Jurkat, Clone E6-1 (cell line): ENCODE measurements at regions not wholly inside any gene's neighbourhood (a gene's known extent, or its start where the extent isn't known, plus 50 kb on each side); places are given as distances from the start of the nearest gene placed in this dataset.
"Not testable (repeated sequence)": the region's sequence is repeated elsewhere in the genome, so short reads cannot be mapped to it uniquely, and the experiment has no call there.

Experiments
- DNase-seq: peaks from one replicate; pipeline ENCODE4 v3.0.0-alpha.2; 2011; ENCODE audit warnings: low read depth, low spot score
- H3K4me3 ChIP-seq: 2 replicates; pipeline ENCODE4 v1.5.1; 2011; ENCODE audit warnings: mild to moderate bottlenecking, low read length, control low read depth, moderate library complexity

DNA sequence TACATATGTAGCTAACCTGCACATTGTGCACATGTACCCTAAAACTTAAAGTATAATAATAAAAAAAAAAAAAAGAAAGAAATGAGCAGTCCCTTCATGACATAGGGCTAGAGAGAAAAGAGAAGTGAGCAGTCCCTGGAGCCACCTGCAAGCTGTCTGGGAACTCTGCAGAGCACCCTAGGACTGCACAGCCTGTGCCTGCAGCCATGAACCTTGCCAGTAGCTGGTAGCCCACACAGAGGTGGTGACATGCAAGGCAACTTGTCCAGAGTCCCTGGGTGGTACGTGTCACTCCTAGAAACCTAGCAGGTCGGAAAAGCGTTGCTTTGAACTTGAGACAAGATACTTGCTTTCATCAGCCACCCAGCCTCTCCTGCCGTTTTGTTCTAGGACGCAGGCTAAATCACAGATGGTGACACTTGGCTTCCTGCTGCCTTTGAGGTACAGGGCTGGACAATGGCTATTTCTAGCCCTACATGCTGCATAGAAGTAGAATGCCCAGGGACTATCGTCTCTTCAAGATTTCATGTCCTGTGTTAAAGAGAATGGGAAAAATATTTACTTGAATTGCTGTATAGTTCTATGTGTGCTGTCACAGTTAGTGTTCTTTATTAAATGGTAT is 260.9 kb downstream of the LTN1 start:
- no peak for DNase-seq
- no peak overlapping the region for H3K4me3 ChIP-seq

DNA sequence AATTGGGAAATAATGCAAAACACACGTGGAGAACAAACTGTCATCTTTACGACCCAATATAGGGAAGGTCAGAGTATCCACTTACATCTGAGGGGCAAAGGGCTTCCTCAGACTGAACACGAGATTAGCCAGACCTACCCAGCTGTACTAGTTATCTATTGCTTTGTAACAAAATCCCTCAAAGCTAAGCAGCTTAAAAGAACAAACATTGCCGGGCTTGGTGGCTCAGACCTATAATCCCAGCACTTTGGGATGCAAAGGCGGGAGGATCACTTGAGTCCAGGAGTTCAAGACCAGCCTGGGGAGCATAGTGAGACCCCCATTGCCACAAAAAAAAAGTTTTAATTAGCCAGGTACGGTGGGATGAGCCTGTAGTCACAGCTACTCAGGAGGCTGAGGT is 262.8 kb downstream of the LTN1 start:
- DNase-seq, result no peak
- no peak overlapping the region for H3K4me3 ChIP-seq

DNA sequence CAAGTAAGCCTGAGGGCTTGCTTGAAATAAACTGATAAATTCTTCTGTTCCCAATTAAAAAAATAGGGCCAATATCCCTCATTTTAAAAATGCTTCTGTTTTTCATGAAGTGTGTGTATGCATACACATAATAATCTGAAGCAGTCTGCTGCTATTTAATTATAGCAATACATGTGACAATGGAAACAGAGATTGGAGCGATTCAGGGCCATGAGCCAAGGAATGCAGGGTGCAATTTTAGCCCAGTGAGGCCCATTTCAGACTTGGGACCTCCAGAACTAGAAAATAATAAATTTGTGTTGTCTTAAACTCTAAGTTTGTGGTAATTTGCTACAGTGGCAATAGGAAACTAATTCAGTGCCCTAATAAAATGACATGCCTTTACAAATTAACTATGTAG is 264.9 kb downstream of the LTN1 start:
- H3K4me3 ChIP-seq, result no peak overlapping the region
- DNase-seq, result no peak

DNA sequence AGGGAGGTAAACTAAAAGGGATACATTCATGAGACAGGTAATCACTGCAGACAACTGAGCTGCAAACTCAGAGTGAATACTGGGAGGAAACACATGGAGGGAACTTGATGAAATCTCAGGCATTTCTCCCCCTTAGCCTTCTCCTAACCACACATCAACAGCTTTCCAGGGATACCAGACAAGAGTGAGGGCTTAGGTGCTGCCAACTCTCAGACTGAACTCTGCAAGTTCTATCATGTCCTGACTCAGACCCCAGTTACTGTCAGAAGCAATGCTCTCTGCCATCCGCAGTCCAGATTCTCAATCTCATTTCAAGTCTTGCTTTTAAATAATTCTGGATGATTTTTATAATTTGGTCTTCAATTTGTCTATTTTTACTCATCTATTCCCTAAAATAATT is 267.3 kb downstream of the LTN1 start:
- H3K4me3 ChIP-seq, result no peak overlapping the region
- DNase-seq, result no peak

DNA sequence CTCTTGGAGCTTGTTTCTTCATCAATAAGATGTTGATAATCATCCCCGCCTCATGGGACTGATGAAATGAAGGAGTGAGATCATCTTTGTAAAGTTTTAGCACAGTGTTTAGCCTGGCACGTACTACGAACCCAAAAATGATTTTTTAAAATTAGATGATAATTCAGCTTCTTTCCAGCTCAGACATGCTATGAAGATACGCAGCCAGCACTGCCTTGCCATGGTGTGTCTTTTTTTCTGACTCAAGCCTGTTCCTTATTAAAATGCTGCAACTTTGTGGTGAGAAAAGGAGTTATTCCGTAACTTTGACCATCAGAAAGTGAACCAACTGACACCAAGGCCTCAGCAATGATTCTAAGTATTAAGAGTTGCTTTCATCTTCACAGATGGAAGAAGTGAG is 269.0 kb downstream of the LTN1 start:
- DNase-seq, result no peak
- H3K4me3 ChIP-seq, result no peak overlapping the region

DNA sequence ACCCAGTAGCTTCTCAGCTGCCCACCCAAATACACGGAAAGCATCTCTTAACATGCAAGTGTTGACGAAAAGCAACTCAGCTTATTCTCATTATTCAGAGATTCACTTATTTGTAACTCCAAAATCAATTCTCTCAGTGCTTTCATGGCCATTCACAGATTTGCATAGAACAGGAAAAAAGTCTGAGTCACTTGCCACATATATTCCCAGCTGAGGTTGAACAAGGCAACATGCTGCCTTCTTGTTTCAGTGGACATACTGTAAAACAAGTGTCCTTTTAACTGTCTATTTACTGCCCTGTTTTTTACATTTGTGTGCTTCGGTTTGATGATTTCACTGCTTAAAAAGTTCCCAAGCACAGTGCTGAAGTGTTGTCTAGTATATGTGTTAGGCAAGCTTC is 273.0 kb downstream of the LTN1 start:
- no peak overlapping the region for H3K4me3 ChIP-seq
- no peak for DNase-seq

DNA sequence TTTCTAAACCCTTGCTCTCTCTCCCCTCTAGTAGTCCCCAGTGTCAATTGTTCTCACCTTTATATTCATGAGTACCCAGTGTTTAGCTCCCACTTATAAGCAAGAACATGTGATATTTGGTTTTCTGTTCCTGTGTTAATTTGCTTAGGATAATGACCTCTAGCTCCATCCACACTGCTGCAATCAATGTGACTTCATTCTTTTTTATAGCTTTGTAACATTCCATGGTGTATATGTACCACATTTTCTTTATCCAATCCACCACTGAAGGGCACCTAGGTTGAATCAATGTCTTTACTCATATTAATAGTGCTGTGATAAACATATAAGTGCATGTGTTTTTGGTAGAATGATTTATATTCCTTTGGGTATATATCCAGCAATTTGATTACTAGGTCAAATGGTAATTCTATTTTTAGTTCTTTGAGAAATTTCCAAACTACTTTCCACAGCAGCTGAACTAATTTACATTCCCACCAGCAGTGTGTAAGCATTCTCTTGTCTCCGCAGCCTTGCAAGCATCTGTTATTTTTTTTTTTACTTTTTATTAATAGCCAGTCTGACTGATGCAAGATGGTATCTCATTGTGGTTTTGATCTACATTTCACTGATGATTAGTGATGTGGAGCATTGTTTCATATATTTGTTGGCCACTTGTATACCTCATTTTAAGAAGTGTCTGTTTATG is 277.8 kb downstream of the LTN1 start:
- no peak overlapping the region for H3K4me3 ChIP-seq
- DNase-seq, result no peak

DNA sequence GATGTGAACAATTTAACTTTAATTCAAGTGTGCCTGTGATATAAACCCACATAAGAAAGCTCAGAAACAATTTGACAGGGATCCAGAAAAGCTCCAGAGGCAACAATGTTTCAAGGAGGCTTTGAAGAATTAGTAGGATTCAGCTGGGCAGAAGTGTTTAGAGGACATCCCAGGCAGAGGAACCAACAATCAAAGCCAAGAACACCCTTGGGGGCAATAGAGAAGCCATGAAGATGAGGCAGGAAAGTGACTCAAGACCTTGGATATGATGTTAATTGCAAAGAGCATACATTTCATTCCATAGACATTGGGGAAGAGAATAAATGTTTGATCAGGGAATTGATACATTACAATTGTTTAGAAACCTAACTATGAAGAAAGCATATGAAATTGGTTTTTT is 280.3 kb downstream of the LTN1 start:
- H3K4me3 ChIP-seq, result no peak overlapping the region
- no peak for DNase-seq

DNA sequence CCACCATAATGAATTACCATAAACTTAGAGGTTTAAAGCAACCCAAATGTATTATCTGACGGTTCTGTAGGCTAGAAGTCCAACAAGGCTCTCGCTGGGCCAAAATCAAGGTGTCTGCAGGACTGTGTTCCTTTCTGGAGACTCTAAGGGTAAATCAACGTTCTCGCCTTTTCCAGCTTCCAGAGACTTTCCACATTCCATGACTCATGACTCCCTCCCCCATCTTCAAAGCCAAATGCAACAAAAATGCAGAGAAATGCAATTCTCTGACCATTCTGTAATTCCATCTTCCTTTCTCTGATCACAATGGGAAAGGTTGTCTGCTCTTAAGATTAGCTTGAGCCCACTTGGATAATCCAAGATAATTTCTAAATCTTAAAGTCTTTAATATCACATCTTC is 287.1 kb downstream of the LTN1 start:
- DNase-seq, result no peak
- H3K4me3 ChIP-seq, result no peak overlapping the region

DNA sequence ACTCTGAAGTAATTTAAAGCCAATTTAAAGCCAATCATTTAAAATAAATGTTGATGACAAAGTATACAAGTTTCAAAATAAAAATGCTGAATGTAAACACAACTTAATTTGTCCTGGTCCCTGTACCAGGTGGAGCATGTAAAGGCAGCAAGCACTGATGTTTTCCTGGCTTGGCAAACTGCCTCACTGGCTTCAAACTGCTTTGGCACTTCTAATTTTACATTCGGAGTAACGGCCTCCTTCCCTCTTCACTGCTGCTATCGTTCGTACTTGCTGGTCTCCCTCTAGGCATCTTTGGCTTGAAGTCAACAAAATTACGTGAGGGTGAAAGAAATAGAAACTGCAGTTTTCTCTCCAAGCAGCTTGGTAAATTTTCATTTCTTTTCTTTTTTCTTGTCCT is 287.9 kb downstream of the LTN1 start:
- no peak for DNase-seq
- no peak overlapping the region for H3K4me3 ChIP-seq

DNA sequence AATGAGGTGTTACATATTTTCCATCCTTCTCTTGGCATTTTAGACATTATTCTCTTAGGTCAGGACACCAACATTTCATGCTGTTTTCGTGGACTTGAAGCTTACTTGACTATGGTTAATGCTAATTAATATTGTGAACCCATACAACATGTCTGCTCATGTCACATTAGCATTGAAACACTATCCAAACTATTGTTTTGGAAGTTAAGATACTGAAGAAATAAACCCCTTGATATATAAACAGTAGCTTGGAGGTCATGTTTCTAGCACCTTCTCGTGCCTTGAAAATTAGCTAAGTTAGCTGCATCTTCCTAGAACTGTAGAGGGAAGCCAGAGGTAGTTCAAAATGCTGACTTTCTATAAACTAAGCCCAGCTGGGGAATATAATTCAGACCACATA is 288.8 kb downstream of the LTN1 start:
- H3K4me3 ChIP-seq, result no peak overlapping the region
- no peak for DNase-seq

DNA sequence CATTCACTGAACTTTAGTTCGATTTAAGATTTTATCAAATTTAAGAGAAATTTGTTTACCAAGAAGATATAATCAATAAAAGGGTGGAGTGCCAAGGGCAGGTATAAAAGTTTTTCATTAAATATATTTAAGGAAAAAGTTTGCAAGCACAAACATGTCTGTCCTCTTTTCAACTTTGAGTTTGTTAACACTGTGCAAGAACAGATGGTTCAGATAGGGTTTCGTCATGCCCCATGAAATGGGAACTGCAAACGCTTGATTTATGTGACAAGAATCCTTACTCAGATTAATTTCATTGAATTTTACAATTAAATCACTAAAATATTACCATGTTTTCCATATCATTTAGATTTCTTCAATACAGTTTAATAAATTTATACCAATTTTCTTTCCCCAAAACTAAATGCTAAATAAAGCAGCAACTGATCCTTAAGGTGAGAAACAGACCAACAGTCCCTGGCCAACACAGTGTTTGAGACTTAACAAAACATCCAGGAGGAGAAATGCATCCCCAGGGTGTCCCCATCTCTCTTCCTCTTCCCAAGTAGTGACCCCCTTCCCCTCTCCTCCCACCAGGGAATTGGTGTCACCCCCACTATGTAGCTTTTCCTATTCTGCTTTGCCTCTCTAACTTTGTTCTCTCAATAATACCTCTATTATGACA is 292.9 kb downstream of the LTN1 start:
- no peak for DNase-seq
- no peak overlapping the region for H3K4me3 ChIP-seq

DNA sequence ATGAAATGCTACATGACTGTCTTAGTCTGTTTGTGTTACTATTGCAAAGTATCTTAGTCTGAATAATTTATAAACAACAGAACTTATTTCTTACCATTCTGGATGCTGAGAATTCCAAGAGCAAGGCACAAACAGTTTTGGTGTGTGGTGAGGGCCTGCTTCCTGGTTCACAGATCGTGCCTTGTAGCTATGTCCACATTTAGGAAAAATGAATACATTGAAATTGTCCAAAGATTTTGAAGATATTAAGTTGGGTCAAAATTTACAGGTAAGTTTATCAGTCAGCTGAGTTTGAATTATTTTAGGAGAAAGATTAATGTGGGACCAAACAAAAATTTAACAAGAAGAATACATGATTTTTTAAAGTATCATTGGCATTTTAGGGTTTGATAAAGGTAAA is 293.5 kb downstream of the LTN1 start:
- DNase-seq, result no peak
- no peak overlapping the region for H3K4me3 ChIP-seq

DNA sequence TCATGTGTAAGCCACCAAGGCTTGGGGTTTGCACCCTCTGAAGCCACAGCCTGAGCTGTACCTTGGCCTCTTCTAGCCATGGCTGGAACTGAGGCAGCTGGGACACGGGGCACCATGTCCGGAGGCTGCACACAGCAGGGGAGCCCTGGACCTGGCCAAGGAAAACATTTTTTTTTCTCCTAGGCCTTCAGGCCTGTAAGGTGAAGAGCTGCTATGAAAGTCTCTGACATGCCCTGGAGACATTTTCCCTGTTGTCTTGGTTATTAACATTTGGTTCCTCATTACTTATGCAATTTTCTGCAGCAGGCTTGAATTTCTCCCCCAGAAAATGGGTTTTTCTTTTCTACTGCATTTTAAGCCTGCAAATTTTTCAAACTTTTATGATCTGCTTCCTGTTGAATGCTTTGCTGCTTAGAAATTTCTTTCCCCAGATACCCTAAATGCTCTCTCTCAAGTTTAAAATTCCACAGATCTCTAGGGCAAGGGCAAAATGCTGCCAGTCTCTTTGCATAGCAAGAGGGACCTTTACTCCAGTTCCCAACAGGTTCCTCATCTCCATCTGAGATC is 295.8 kb downstream of the LTN1 start:
- H3K4me3 ChIP-seq, result no peak overlapping the region
- DNase-seq, result no peak

DNA sequence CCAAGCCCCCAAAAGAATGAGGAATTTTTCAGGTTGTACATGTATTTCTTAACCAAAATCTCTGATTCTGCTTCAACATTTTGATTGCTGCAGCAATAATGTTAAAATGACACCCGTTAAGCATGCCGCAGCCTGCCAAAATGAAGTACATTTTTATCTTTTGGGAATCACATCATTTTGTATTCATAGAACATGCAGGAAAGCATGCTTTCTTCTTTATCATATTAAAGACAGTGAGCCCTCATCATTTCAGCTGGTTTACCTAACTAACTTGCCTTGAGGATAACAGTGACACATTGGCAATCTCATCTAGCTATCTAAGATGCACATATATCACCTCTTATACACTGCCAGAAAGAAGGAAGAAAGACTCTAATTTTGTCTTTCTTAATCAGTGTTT is 299.2 kb downstream of the LTN1 start:
- DNase-seq, result no peak
- H3K4me3 ChIP-seq, result no peak overlapping the region

DNA sequence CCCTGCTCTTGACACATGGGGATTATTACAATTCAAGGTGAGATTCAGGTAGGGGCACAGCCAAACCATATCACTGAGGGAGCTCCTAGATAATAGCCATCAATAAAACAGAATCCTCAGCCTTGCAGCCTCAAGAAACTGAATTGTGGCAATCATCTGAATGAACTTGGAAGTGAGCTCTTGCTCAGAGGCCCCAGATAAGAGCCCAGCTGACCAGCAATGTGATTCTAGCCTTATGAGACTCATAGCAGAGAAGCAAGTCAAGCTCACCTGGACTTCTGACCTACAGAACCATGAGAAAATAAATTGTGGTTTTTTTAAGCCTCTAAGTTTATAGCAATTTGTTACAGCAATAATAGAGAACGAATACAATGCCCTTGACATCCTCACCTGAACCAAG is 302.5 kb downstream of the LTN1 start:
- DNase-seq, result no peak
- H3K4me3 ChIP-seq, result no peak overlapping the region

DNA sequence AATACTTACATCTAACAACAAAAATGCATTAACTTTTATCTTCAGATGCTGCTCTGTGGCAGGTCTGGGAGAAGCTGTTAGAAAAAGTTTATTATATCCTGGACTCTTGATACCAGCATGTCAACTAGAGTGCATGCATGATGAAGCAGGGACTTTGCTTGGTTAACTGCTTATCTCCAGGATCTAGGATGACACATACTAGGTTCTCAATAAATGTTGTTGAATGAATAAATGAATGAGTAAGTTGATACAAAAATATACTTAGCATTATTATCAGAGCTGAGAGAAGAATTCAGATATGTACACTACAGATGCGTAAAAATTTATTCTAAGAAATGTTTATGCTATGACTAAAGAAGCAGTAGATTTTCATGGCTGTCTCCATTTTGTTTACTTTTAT is 304.3 kb downstream of the LTN1 start:
- no peak for DNase-seq
- H3K4me3 ChIP-seq, result no peak overlapping the region

DNA sequence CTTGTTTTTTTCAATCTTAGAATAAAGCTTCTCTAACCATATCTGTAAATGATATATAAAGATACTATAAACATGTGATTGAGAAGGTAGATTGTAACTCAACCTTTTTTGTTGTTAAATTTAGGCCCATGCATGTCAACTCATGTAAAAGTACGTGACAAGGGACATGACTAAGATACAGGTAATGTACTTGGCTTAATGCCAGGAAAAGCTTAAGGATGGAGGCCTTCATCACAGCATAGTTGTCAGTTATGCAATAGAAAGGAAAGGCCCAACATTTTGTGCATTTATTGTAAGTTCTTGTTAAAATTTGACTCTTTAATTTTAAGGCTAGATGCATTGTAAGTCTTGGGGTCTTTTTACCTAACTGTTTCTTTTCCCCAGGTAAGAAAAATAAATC is 305.1 kb downstream of the LTN1 start:
- DNase-seq, result no peak
- H3K4me3 ChIP-seq, result no peak overlapping the region

DNA sequence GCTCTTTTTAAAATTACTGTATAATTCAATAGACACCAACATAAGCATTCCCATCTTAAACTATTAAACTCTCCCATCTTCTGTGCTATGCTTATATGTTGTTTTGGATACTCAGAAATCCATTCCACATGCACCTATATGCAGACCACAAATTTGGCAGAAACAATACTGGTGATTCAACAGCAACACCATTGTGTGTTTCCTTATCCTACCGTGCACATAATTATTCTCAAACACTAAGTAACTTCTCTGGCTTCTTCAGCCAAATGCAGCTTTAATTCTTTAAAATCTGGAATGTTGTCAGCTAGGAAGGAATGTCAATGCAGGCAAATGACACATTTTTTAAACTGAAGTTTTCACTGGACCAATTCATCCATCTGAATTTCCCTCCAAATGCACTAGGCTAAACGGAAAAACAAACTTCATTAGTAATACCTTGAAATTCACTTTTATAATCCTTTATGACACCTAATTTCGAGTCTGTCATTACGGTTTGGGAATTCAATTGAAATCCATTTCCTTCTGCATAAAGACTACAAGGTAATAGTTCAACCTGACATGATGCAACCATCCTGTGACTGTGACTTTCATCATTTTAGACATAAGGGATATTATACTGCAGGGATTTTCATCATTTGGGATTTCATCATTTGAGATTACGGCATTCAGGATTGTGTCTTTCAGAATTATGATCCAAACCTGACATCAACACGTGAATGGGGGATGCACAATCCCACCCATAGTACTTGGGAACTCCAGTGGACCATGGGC is 308.5 kb downstream of the LTN1 start:
- H3K4me3 ChIP-seq, result no peak overlapping the region
- no peak for DNase-seq

DNA sequence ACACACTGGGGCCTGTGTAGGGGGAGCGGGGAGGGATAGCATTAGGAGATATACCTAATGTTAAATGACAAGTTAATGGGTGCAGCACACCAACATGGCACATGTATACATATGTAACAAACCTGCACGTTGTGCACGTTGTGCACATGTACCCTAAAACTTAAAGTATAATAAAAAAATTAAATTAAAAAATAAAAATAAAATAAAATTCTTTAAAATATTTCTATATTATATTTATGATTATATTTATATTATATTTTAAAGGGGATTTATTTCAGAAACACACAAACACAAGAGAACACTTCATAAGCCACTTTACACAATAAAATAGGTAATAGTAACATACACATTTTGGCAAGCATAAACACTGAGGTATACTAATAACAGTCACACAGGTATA is 309.8 kb downstream of the LTN1 start:
- DNase-seq, H3K4me3 ChIP-seq: not testable (repeated sequence)
